ENCODE measurements at regions not wholly inside any gene's neighbourhood (a gene's known extent, or its start where the extent isn't known, plus 50 kb on each side); places are given as distances from the start of the nearest gene placed in this dataset.
"Not testable (repeated sequence)": the region's sequence is repeated elsewhere in the genome, so short reads cannot be mapped to it uniquely, and the experiment has no call there.

DNA sequence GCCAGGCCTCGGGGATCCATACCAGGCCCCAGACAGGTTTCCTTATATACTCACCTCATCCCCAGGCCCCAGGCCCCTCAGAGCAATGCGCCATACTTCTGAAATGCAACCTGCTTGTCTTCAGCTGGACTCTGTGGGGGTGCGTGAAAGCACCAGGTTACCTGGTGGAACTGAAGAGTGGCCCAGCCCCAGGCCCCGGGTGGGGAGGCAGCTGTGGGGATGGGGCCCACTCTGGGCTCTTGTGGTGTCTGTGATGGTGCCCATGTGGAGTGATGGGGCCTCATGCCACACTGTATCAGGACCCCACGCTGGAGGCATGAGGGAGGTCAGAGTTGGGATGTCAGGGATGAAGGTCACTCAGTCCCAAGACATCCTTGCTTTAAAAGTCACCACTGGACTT is 999.0 kb downstream of the BRD1 start:
- DNase-seq, result no peak

GRCh38 chr22:48827904-48828555 is 999.6 kb downstream of the BRD1 start:
- no peak for DNase-seq

DNA sequence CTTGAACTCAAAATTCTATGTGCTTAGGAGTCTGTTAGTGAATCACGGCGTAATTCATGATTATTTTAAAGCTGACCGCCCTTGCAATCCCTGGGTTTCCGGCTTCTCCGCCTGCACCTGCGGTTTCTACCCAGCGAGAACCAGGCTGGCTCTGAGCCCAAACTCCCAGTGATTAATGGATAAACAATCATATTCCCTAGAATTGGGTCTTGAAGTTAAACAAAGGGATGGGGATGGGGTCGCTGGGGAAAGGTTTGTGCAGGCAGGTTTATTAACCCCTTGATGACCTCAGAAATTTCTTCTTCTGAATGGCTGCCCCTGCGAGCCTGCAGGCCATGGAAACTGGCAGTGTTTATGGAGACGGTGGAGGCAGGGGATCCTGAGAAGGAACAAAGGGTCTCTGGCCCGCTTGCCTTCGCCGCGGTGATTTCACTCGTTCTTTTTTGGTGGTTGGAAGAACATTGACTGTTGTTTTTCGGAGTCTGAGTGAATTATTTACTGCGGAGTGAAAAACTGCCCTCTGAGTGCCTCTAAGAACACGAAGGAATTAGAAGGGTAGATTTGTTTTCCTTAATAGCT is 1000.3 kb downstream of the BRD1 start:
- no peak for DNase-seq

- no peak for DNase-seq
These were observed 1001.1 kb downstream of the BRD1 start for GRCh38 chr22:48826546-48826945.

DNA sequence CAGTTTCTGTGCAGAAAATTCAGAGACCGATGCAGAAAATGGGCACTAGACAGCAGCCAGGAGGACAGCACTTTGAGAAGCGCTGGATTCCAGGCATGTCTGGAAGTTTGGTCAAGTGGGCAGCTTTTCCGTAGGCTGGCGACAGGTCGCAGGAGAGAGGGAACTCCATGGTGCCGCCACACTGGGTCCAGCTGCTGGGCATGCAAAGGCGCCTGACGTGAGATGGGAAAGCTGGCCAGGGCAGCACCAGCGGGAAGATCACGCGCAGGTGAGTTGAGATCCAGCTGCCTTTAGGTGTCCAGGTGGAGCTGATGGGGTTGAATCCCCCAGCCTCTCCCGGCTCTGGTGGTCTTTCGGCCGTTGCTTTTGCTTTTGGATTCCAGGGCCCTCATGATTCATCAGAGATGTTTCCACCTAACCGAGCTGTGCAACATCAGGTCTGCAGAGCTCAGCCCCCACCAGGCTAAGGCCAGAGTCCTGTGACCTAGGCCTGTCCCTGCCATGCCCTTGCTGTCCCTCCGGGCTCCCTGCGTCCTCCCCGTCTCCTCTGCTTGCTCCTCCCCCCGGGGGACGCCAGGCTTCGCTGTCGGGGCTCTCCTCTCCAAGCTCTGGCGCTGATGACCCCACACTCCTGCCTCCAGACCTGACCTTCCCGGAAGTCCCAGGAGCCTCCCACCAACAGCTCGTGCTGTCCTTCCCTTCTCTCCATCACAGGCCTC is 1001.7 kb downstream of the BRD1 start:
- no peak for DNase-seq

- peak; percentile 11 for DNase-seq
These were observed 1002.7 kb downstream of the BRD1 start for GRCh38 chr22:48824712-48825651.

- DNase-seq, result no peak
These were observed 1003.7 kb downstream of the BRD1 start for GRCh38 chr22:48823941-48824340.

DNA sequence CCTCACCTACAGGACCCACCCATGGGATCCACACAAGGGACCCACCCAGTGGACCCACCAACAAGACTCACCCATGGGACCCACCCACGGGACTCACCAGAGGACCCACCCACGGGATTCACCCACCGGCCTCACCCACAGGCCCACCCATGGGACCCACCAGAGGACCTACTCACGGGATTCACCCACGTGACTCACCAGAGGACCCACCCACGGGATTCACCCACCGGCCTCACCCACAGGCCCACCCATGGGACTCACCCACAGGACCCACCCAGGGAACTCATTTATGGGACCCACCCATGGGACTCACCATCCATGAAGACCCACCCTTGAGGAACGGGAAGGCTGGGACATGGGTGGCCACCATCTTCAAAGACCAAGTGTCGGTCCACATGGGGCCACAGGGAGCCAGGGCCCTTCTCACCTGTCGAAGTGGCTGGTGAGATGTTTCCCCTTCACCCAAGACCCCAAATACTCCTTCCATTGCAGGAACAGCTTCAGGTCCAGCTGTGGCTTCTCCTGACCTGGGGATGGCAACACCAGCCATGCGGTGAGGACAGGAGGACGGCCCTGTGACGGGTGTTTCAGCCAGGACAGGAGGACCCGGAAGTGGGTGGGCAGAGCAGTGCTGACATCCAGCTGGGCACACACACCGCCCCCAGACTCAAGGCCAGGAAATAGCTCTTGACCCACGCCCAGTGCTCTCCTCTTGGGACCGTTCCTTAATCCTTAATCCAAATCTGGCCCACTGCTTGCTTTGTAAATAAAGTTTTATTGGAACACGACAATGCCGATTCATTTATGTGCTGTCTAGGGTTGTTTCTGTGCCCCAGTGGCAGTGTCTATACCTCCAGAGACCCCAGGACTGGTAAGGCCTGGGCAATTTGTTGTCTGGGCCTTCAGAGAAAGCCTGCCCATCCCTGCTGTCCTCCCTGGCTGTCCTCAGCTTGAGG is 1005.1 kb downstream of the BRD1 start:
- DNase-seq, result no peak

- DNase-seq, result no peak
These were observed 1005.9 kb downstream of the BRD1 start for GRCh38 chr22:48821727-48822126.

DNA sequence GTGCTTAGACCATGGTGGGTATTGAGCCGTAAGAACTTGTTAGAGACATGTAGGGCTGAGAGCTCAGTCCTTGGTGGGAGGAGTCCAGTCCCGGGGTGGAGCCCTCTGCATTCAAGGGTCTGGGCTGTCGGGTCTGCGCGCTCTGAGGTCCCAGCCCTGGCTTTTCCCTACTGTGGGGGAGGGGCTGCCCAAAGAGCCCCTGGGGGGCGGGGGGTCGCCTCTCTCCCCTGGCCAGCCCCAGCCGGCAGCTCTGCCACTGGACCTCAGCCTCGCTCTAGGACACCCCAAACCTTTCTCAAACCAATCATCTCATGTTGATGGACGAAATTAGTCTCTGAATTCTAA is 1006.4 kb downstream of the BRD1 start:
- DNase-seq, result no peak

DNA sequence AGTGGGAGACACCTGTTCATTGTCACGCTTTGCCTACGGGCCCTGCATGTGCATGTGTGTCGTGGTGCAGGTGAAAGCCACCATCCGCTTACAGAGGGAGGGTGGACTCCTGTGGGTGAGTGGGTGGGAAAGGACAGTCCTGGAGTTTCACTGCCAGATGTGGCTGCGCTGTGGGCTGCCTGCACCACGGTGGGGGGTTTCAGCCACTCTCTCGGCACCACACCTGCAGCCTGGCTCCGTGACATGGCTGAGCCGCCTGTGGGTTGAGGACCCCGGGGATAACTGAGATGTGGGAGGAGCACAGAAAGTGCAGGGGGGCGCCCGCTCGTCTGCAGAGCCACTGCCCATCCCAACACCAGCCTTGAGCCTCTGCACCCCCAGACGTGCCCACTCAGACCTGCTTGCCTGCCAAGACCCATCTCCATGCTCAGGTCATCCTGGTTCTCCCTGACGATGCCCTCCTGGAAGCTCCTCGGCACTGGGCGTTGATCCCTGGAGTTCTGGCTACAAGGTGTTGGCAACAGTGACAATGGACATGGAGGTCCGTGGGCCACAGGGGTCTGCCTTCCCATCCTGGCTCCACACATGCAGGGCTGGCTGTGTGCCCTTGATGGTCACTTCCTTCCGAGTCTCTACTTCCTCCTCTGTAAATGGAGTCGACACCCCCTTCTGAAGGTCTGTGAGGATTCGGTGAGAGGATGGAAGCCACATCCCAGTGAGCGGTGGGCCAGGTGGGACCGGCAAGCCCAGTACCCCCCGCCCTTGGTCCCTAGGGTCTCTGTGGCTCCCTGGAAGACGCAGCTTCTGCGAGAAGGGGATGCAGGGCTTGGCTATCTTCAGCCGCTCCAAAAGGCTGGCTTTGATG is 1007.0 kb downstream of the BRD1 start:
- DNase-seq, result no peak

- no peak for DNase-seq
These were observed 1007.7 kb downstream of the BRD1 start for GRCh38 chr22:48819961-48820360.

DNA sequence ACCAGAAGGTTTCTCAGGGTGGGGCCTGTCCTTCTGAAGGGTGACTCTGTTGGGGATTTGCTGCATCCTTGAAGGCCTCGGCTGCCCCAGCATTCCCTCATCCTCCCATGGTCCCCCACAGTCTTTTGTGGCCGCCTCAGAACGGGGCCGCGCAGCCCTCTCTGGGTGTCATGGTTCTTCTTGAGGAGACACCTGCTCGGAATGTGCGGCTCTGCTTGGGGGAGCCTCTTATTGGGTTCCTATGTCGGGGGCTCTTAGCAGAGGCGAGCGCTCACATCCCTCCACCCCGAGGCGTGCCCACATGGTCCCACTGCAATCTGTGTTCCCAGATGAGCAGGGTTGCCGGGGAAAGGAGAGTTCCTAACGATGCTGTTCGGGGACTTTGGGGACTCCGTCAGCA is 1008.4 kb downstream of the BRD1 start:
- no peak for DNase-seq

DNA sequence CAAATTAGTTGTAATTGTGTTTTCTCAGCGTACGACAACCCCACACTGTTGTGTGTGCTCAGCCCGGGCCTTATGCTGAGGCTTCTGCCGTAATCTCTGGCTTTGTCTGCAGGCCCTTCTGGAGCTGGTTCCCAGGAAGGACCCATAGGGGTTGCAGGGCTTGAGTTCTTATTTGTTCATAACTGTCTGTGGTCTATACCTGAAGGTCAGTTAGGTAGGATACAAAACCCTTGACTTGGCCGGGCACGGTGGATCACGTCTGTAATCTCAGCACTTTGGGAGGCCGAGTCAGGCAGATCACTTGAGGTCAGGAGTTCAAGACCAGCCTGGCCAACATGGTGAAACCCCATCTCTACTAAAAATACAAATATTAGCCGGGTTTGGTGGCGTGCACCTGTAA is 1010.2 kb downstream of the BRD1 start:
- not testable (repeated sequence) for DNase-seq

DNA sequence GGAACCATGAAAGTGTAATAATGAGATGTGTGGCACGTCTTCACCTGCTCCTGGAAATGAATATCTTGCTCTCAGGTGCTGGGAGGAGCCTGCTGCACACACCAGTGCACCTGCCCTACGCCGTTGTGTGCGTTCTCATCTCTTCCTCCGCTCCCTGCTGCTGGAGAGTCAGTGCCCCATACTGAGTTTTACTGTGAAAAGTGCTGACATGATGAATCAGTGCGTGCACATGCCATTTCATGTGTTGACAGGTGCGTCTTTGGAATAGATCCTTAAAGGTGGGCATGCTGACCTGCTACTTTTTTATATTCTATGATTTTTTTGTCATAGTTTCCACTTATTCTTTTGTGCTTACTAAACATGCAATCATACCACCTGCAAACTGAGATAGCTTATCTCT is 1015.8 kb downstream of the BRD1 start:
- DNase-seq, result no peak

DNA sequence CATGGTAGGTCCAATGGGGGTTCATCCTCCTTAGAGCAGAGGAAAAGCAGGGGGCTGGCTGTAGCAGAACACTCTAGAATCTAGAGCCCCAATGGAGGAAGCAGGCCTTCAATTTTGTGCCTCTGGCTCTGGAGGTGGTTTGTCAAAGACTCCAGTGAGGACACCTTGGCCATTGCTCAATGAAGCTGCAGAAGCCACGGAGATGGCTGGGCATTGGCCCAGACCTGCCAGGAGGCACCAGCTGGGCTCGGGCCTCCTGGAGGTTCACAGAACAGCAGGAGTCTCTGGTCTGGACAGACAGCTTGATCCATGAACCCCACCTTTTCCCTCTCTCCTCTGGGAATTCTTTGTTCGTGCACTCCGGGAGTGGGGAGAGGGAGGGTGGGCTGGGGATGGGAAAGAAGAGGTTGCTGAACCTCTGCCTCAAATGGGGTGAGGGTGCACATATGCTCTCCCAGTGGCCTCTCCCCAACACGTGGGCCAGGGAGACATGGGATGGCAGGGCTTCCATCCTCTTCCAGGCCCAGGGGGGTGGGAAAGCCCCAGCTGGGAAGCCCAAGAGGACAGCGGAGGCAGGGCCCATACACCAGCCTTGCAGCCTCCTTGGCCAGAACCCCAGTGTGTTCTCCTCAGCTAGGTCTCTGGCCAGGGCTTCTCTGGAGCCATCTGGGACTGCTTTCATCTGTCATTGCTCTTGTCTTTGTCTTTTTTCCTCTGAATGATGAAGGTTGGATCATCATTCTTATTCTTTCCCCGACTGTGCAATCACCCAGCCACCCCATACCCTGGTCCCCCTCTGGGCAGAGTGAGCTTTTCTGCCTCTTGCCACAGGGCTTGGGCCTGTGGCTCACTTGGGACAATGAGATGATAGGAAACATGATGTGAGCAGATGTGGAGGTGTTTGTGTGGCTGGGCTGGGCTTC is 1019.4 kb downstream of the BRD1 start:
- no peak for DNase-seq

GRCh38 chr22:48807155-48807554 is 1020.5 kb downstream of the BRD1 start:
- no peak for DNase-seq

DNA sequence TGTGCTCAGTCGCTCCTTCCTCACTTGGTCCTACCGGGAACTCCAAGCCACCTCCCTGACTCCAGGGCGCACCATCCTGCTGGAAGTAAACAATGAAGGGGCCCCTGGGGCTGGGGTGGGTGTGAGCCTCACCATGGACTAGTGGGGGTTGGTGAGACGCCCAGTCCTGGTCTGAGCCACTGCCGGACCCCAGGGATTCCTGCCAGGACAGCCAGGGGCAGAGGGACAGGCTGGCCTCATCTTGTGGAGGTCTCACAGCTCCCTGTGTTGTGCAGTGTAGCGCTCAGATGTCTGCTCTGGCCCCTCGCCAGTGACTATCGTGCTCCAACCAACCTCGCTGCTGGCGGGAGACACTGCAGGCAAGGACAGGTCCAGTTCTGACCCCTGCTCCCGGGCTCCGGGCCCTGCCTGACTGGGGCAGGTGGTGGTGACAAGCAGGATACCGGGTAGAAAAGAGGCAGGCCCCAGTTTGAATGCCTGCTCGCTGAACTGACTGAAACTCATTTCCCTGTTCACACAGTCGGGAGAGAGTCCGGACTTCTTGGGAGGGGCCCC is 1021.4 kb downstream of the BRD1 start:
- DNase-seq, result no peak

- no peak for DNase-seq
These were observed 1022.2 kb downstream of the BRD1 start for GRCh38 chr22:48805516-48805915.

- DNase-seq, result no peak
These were observed 1022.8 kb downstream of the BRD1 start for GRCh38 chr22:48804811-48805301.
